ENCODE measurements at regions not wholly inside any gene's neighbourhood (a gene's known extent, or its start where the extent isn't known, plus 50 kb on each side); places are given as distances from the start of the nearest gene placed in this dataset.

- in situ Hi-C loops (cut with MboI) (no loop called here), intact Hi-C loops (cut with micrococcal nuclease; ENCODE audit: unreplicated experiment) (no loop called here)
- DNase-seq (ENCODE audit: low read depth, low spot score) (no peak), FAIRE-seq (no peak), ATAC-seq (no peak)
- Histone ChIP-seq H4K20me1 (ENCODE audit: control insufficient read depth, insufficient read depth) (no peaks in the 10 kb centered on the region), H3K9ac (ENCODE audit: control insufficient read depth, insufficient read depth, low read length) (no peak overlapping the region), H3K4me3 (no peak overlapping the region), H3K27ac (ENCODE audit: control insufficient read depth, insufficient read depth) (no peak overlapping the region), H3K4me2 (ENCODE audit: control insufficient read depth, insufficient read depth) (no peak overlapping the region), H3K36me3 (ENCODE audit: control insufficient read depth in 2 of 2, insufficient read depth in 2 of 2, low read length in 1 of 2) (no peaks in the 10 kb centered on the region), H3K79me2 (ENCODE audit: control insufficient read depth, insufficient read depth, low read length) (no peaks in the 10 kb centered on the region), H2AFZ (ENCODE audit: control insufficient read depth, low read depth, low read length) (no peak overlapping the region), H3K4me1 (ENCODE audit: control insufficient read depth, insufficient read depth, low read length) (no peaks in the 10 kb centered on the region), H3K27me3 (replicated peaks in 1 of 2; ENCODE audit: control insufficient read depth in 2 of 2, insufficient read depth in 2 of 2, low read length in 1 of 2) (no peaks in the 10 kb centered on the region; a peak in 1 of 4 replicates), H3K9me3 (replicated peaks; ENCODE audit: control insufficient read depth, insufficient read depth, low read length) (no peaks in the 10 kb centered on the region)
- ChIA-PET CTCF (no interaction called here), RAD21 (ENCODE audit: unreplicated experiment) (no interaction called here), SMC1A (ENCODE audit: uncharacterized antibody, unreplicated experiment) (no interaction called here), POLR2A (no interaction called here)
- BruUV-seq (replicated peaks) = no TSS peak
- TF ChIP-seq IRF3 (IDR thresholded peaks at IDR 0.05) (no peak), PBX3 (IDR thresholded peaks at IDR 0.05; ENCODE audit: insufficient replicate concordance, low read depth, low read length) (no peak), WRNIP1 (IDR thresholded peaks at IDR 0.05; ENCODE audit: borderline replicate concordance, low read depth, low read length) (no peak), ATF7 (IDR thresholded peaks at IDR 0.05; ENCODE audit: low read depth) (no peak), ZZZ3 (IDR thresholded peaks at IDR 0.05; ENCODE audit: control insufficient read depth, insufficient read length, low read depth) (no peak), ZNF274 (IDR thresholded peaks at IDR 0.05; ENCODE audit: insufficient read depth, insufficient read length) (no peak), JUND (IDR thresholded peaks at IDR 0.05; ENCODE audit: low read depth, low read length) (no peak), ZBTB33 (IDR thresholded peaks at IDR 0.05) (no peak), EGR1 (IDR thresholded peaks at IDR 0.05; ENCODE audit: borderline replicate concordance in 1 of 2, low read depth in 2 of 2, low read length in 2 of 2) (no peak)
- whole genome bisulfite sequencing (ENCODE audit: insufficient coverage, insufficient replicate concordance, low lambda C conversion rate, missing lambda C conversion rate) = 12% methylated on average over 5 of the region's 5 CpGs
Measured at GRCh38 chr9:28051559-28052503, 478.6 kb upstream of the C9orf72 start.
